ENCODE measurements at regions not wholly inside any gene's neighbourhood (a gene's known extent, or its start where the extent isn't known, plus 50 kb on each side); places are given as distances from the start of the nearest gene placed in this dataset.
A peak's percentile ranks its signal among the peaks of the same experiment; 100 is the strongest.
"Not testable (repeated sequence)": the region's sequence is repeated elsewhere in the genome, so short reads cannot be mapped to it uniquely, and the experiment has no call there.

DNA sequence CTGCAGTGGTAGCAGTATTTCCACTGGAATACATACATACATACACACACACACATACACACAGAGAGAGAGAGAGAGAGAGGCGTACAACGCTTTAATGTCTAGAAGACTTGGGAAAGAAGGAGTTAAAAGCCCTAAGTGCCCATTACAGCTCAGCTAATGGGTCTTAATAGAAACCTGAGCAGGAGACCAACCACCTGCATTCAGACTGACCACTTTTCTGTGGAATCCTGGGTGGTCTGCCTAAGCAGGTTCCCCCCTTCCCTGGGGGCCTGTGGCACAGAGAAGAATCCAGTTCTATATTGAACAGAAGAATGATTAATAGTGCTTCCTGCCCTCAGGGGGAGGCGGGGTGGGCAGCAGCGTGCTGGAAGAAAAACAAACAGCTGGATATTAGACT, 312.4 kb upstream of the PRKD1 start:
- Histone ChIP-seq H3K4me3 (no peak overlapping the region), H3K9me3 (no peaks in the 10 kb centered on the region), H3K27ac (no peak overlapping the region), H3K27me3 (no peaks in the 10 kb centered on the region), H3K4me1 (no peaks in the 10 kb centered on the region), H3K36me3 (no peaks in the 10 kb centered on the region)
- intact Hi-C loops (cut with DNase I; ENCODE audit: low total_unique reads), result no loop called here
- no peak for TF ChIP-seq POLR2A (IDR thresholded peaks at IDR 0.05)
- TF ChIP-seq POLR2AphosphoS5 (IDR thresholded peaks at IDR 0.05), result no peak
- no peak for TF ChIP-seq CTCF (IDR thresholded peaks at IDR 0.05)
- no peak for DNase-seq (ENCODE audit: low spot score in 2 of 2)

DNA sequence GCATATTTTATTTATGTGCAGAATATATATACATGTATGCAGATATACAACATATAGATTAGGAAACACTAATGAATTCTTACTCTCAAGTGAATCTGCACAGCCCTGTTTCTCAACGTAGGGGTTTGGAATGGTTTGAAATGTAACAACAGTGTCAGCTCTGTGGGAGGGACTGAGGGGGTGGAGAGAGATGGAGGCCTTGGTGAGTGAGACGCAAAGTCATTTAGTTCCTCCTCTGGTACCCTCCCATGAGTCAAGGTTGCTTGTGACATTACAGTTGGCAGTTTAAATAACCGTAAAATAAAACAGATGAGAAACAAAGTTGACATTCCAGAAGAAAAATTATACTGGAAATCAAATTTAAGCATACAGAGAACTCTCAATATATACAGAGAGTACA, 313.0 kb upstream of the PRKD1 start:
- H3K9me3 ChIP-seq, result no peaks in the 10 kb centered on the region
- H3K27ac ChIP-seq, result no peak overlapping the region
- no peaks in the 10 kb centered on the region for H3K4me1 ChIP-seq
- no peak for TF ChIP-seq POLR2A (IDR thresholded peaks at IDR 0.05)
- TF ChIP-seq CTCF (IDR thresholded peaks at IDR 0.05), result no peak
- TF ChIP-seq POLR2AphosphoS5 (IDR thresholded peaks at IDR 0.05), result no peak
- H3K27me3 ChIP-seq, result no peaks in the 10 kb centered on the region
- no peaks in the 10 kb centered on the region for H3K36me3 ChIP-seq
- intact Hi-C loops (cut with DNase I; ENCODE audit: low total_unique reads), result no loop called here
- DNase-seq (ENCODE audit: low spot score in 2 of 2), result no peak
- H3K4me3 ChIP-seq, result no peak overlapping the region

DNA sequence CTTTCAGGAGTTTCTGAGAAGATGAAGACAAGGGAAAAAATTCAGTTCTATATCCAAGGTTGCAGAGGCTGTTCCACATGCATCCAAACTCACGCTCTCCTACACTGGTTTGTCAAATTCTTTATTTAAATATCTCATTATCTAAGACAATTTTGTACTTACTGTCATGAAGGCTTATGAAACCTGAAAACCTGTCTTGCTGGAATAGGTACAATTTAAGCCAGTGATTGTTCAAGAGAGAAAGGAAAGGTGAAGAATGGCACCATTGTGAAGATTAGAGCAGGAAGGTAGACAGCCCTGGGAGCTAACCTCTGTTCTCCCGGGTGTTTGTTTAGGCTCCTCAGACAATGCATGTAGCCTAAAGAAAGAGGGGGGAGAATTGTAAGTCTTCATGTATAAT, 315.1 kb upstream of the PRKD1 start:
- TF ChIP-seq CTCF (IDR thresholded peaks at IDR 0.05) (no peak), POLR2AphosphoS5 (IDR thresholded peaks at IDR 0.05) (no peak), POLR2A (IDR thresholded peaks at IDR 0.05) (no peak)
- no peak overlapping the region for H3K4me3 ChIP-seq

GRCh38 chr14:30243207-30243606, 315.6 kb upstream of the PRKD1 start:
- Histone ChIP-seq H3K4me1 (no peaks in the 10 kb centered on the region), H3K27ac (no peak overlapping the region), H3K36me3 (no peaks in the 10 kb centered on the region), H3K4me3 (no peak overlapping the region), H3K9me3 (no peaks in the 10 kb centered on the region), H3K27me3 (no peaks in the 10 kb centered on the region)
- intact Hi-C loops (cut with DNase I; ENCODE audit: low total_unique reads), result no loop called here
- DNase-seq (ENCODE audit: low spot score in 2 of 2), result no peak
- TF ChIP-seq POLR2A (IDR thresholded peaks at IDR 0.05), result no peak
- TF ChIP-seq POLR2AphosphoS5 (IDR thresholded peaks at IDR 0.05), result no peak
- no peak for TF ChIP-seq CTCF (IDR thresholded peaks at IDR 0.05)

More for the DNA sequence above, 315.1 kb upstream of the PRKD1 start:
- no peaks in the 10 kb centered on the region for H3K27me3 ChIP-seq
- intact Hi-C loops (cut with DNase I; ENCODE audit: low total_unique reads), result no loop called here
- H3K36me3 ChIP-seq, result no peaks in the 10 kb centered on the region
- no peak for DNase-seq (ENCODE audit: low spot score in 2 of 2)
- no peaks in the 10 kb centered on the region for H3K4me1 ChIP-seq
- H3K9me3 ChIP-seq, result no peaks in the 10 kb centered on the region
- peak overlapping the region; percentile 64 to 72 for H3K27ac ChIP-seq

GRCh38 chr14:30243805-30244204, 315.2 kb upstream of the G2E3 start:
- H3K9me3 ChIP-seq, result no peaks in the 10 kb centered on the region
- peak overlapping the region in 1 of 2 donors; percentile 7 for H3K27ac ChIP-seq
- TF ChIP-seq POLR2AphosphoS5 (IDR thresholded peaks at IDR 0.05), result no peak
- no peak for TF ChIP-seq POLR2A (IDR thresholded peaks at IDR 0.05)
- no peak for TF ChIP-seq CTCF (IDR thresholded peaks at IDR 0.05)

DNA sequence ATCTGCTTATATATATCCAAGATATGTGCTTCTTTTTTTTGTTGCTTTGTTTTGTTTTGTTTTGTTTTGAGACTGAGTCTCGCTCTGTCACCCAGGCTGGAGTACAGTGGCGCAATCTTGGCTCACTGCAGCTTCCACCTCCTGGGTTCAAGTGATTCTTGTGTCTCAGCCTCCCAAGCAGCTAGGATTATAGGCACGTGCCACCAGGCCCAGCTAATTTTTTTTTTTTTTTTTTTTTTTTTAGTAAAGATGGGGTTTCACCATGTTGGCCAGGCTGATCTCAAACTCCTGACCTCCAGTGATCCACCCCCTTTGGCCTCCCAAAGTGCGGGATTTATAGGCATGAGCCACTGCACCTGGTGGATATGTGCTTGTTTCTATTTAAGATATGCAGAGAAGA, 314.6 kb upstream of the G2E3 start:
- DNase-seq (ENCODE audit: low spot score in 2 of 2); intact Hi-C loops (cut with DNase I; ENCODE audit: low total_unique reads); H3K27ac ChIP-seq; H3K36me3 ChIP-seq; H3K27me3 ChIP-seq; H3K4me1 ChIP-seq; H3K9me3 ChIP-seq; H3K4me3 ChIP-seq: not testable (repeated sequence)

More at GRCh38 chr14:30243805-30244204, 315.2 kb upstream of the G2E3 start:
- H3K4me1 ChIP-seq, result no peaks in the 10 kb centered on the region
- no peaks in the 10 kb centered on the region for H3K36me3 ChIP-seq
- no peak overlapping the region for H3K4me3 ChIP-seq
- intact Hi-C loops (cut with DNase I; ENCODE audit: low total_unique reads), result no loop called here
- H3K27me3 ChIP-seq, result no peaks in the 10 kb centered on the region
- no peak for DNase-seq (ENCODE audit: low spot score in 2 of 2)

All from breast epithelium (tissue), 4 donors.